IMR-90 (cell line): ENCODE measurements at regions not wholly inside any gene's neighbourhood (a gene's known extent, or its start where the extent isn't known, plus 50 kb on each side); places are given as distances from the start of the nearest gene placed in this dataset.

ENCODE experiments used
- ATAC-seq: fragments of 200-7000 bp; cut with Tn5 transposase; 2 replicates; pipeline ENCODE4 v1.9.1; 2020; ENCODE audit warnings: low read depth, mild to moderate bottlenecking, moderate library complexity
- BruUV-seq: library from RNA; stranded (reverse); fragments of 400-500 nt; replicated peaks from 2 replicates; lab custom pipeline; 2021; lab: Mats Ljungman, UMichigan
- CTCF ChIA-PET: fragments of 300-600 bp; formaldehyde crosslinking; extraction: SDS; loops from one replicate; lab custom pipeline; 2021; ENCODE audit warnings: antibody characterized with exemption; lab: Yijun Ruan, JAX
- POLR2A ChIA-PET: fragments of 300-600 bp; sonication (Branson Sonifier 250); formaldehyde crosslinking; loops from one replicate; lab custom pipeline; 2022; ENCODE audit warnings: antibody characterized with exemption; ENCODE audit not compliant: unreplicated experiment; lab: Charles Lee
- DNase-seq: peaks from one replicate; pipeline ENCODE4 v3.0.0; 2013
- H2AFZ ChIP-seq: replicated peaks from 2 replicates; pipeline ENCODE3; 2013; ENCODE audit warnings: low read length, mild to moderate bottlenecking; ENCODE audit not compliant: poor library complexity
- H2AK5ac ChIP-seq: 2 replicates; pipeline ENCODE4 v1.6.1; 2013; ENCODE audit warnings: low read depth, low read length, inconsistent platforms
- H2AK9ac ChIP-seq: replicated peaks from 2 replicates; pipeline ENCODE3; 2013; ENCODE audit warnings: mild to moderate bottlenecking, low read depth, low read length, moderate library complexity; ENCODE audit not compliant: poor library complexity
- H2BK120ac ChIP-seq: 2 replicates; pipeline ENCODE4 v1.6.1; 2013; ENCODE audit warnings: low read depth, low read length, inconsistent platforms
- H2BK15ac ChIP-seq: 3 replicates; pipeline ENCODE4 v1.6.1; 2013; ENCODE audit warnings: low read depth, low read length, inconsistent platforms
- H2BK20ac ChIP-seq: 2 replicates; pipeline ENCODE4 v1.6.1; 2013; ENCODE audit warnings: low read depth, mild to moderate bottlenecking, inconsistent platforms, low read length, moderate library complexity
- H2BK5ac ChIP-seq: 2 replicates; pipeline ENCODE4 v1.6.1; 2013; ENCODE audit warnings: mild to moderate bottlenecking, low read depth, low read length, inconsistent platforms; ENCODE audit not compliant: poor library complexity, severe bottlenecking
- H3K14ac ChIP-seq: replicated peaks from 2 replicates; pipeline ENCODE4 v1.6.1; 2013; ENCODE audit warnings: low read depth, low read length, inconsistent platforms
- H3K18ac ChIP-seq: 2 replicates; pipeline ENCODE4 v1.6.1; 2013; ENCODE audit warnings: low read depth, low read length, control low read depth
- H3K23ac ChIP-seq: 2 replicates; pipeline ENCODE4 v1.6.1; 2013; ENCODE audit warnings: low read depth, low read length, inconsistent platforms
- H3K27ac ChIP-seq: 2 replicates; pipeline ENCODE4 v1.5.1; 2013; ENCODE audit warnings: mild to moderate bottlenecking, control low read depth, low read length; ENCODE audit not compliant: insufficient read depth
- H3K27me3 ChIP-seq: 2 replicates; pipeline ENCODE4 v1.6.1; 2013; ENCODE audit warnings: low read length; ENCODE audit not compliant: control insufficient read depth, insufficient read depth
- H3K36me3 ChIP-seq: 2 replicates; pipeline ENCODE4 v1.6.1; 2013; ENCODE audit warnings: low read length, mixed read lengths; ENCODE audit not compliant: control insufficient read depth, insufficient read depth
- H3K4ac ChIP-seq: 2 replicates; pipeline ENCODE4 v1.6.1; 2013; ENCODE audit warnings: low read depth, low read length, inconsistent platforms
- H3K4me1 ChIP-seq: 2 replicates; pipeline ENCODE4 v1.6.1; 2013; ENCODE audit warnings: low read length, mixed read lengths; ENCODE audit not compliant: control insufficient read depth, insufficient read depth
- H3K4me2 ChIP-seq: 2 replicates; pipeline ENCODE4 v1.6.1; 2013; ENCODE audit warnings: low read depth, mild to moderate bottlenecking, control low read depth, low read length, moderate library complexity
- H3K4me3 ChIP-seq: 2 replicates; pipeline ENCODE4 v1.5.1; 2013; ENCODE audit warnings: low read depth, mild to moderate bottlenecking, control low read depth, low read length, moderate library complexity; ENCODE audit not compliant: insufficient read depth
- H3K56ac ChIP-seq: 2 replicates; pipeline ENCODE4 v1.6.1; 2013; ENCODE audit warnings: low read length, inconsistent platforms; ENCODE audit not compliant: insufficient read depth; ENCODE audit errors: extremely low read depth
- H3K79me1 ChIP-seq, 2 experiments: 2 replicates each; pipeline ENCODE4 v1.6.1; 2013; ENCODE audit warnings: low read length in 2 of 2, inconsistent platforms in 1 of 2, low read depth in 1 of 2
- H3K9ac ChIP-seq: 2 replicates; pipeline ENCODE4 v1.6.1; 2013; ENCODE audit warnings: low read depth, low read length, control low read depth
- H3K9me1 ChIP-seq: 2 replicates; pipeline ENCODE4 v1.6.1; 2013; ENCODE audit warnings: low read length, inconsistent platforms; ENCODE audit not compliant: insufficient read depth
- H3K9me3 ChIP-seq: 2 replicates; pipeline ENCODE4 v1.6.1; 2013; ENCODE audit warnings: low read length; ENCODE audit not compliant: control insufficient read depth, insufficient read depth
- H4K20me1 ChIP-seq: 2 replicates; pipeline ENCODE4 v1.6.1; 2013; ENCODE audit warnings: low read length, inconsistent platforms; ENCODE audit not compliant: insufficient read depth
- H4K5ac ChIP-seq: 2 replicates; pipeline ENCODE4 v1.6.1; 2013; ENCODE audit warnings: mild to moderate bottlenecking, low read depth, low read length, control low read depth
- H4K8ac ChIP-seq, 2 experiments: 2 replicates each; pipeline ENCODE4 v1.6.1; 2013; ENCODE audit warnings: low read depth in 2 of 2, low read length in 2 of 2, control low read depth in 1 of 2, inconsistent platforms in 1 of 2
- H4K91ac ChIP-seq: 2 replicates; pipeline ENCODE4 v1.6.1; 2013; ENCODE audit warnings: low read depth, low read length, inconsistent platforms; ENCODE audit not compliant: insufficient read depth
- FOS ChIP-seq: fragments of 150-350 bp; IDR thresholded peaks from 2 replicates; pipeline ENCODE4 v1.6.1; 2016; ENCODE audit warnings: low read depth, low read length
- MAZ ChIP-seq: IDR thresholded peaks from 2 replicates; pipeline ENCODE4 v1.6.1; 2012; ENCODE audit warnings: low read depth, mild to moderate bottlenecking, low read length, improper control_type of control experiment, moderate library complexity, borderline replicate concordance
- NFE2L2 ChIP-seq: fragments of 150-350 bp; IDR thresholded peaks from 2 replicates; pipeline ENCODE4 v1.6.1; 2016; ENCODE audit warnings: low read depth, mild to moderate bottlenecking, low read length
- RAD21 ChIP-seq: IDR thresholded peaks from 2 replicates; pipeline ENCODE4 v1.6.1; 2012; ENCODE audit warnings: low read length, improper control_type of control experiment
- RCOR1 ChIP-seq: IDR thresholded peaks from 2 replicates; pipeline ENCODE4 v1.6.1; 2012; ENCODE audit warnings: mild to moderate bottlenecking, low read length, improper control_type of control experiment; ENCODE audit not compliant: insufficient replicate concordance
- RFX5 ChIP-seq: IDR thresholded peaks from 2 replicates; pipeline ENCODE4 v1.8.0; 2012; ENCODE audit warnings: low read depth, mild to moderate bottlenecking, low read length, moderate library complexity
- WGBS, 2 experiments: methylation state at CpG; one replicate each; pipeline versions ENCODE4 v1.1.5 to v1.1.7; 2013; ENCODE audit warnings: missing lambda C conversion rate in 2 of 2; ENCODE audit not compliant: insufficient read length in 1 of 2; ENCODE audit errors: extremely low coverage in 2 of 2; 5-methylcytosine and 5-hydroxymethylcytosine counted together
- dilution Hi-C: fragments of 300-500 bp; cut with HindIII; formaldehyde crosslinking; loops from one replicate; pipeline ENCODE4 v1.14.3; 2018; ENCODE audit warnings: low sequenced_read_pairs; ENCODE audit not compliant: unreplicated experiment
- in situ Hi-C: fragments of 300-500 bp; cut with MboI; formaldehyde crosslinking; loops from 3 replicates; pipeline ENCODE4 v1.14.3; 2019; ENCODE audit warnings: low sequenced_read_pairs, inconsistent platforms, mixed read lengths
- intact Hi-C: fragments of 100-400 bp; cut with micrococcal nuclease; formaldehyde crosslinking; loops from 2 replicates; pipeline ENCODE4 v1.10.0; 2022
- TF ChIP-seq, protein P1 (sequence below): fragments of 150-350 bp; IDR thresholded peaks from 2 replicates; pipeline ENCODE4 v1.6.1; 2017; ENCODE audit warnings: mild to moderate bottlenecking, antibody characterized with exemption, low read length, low read depth

DNA sequence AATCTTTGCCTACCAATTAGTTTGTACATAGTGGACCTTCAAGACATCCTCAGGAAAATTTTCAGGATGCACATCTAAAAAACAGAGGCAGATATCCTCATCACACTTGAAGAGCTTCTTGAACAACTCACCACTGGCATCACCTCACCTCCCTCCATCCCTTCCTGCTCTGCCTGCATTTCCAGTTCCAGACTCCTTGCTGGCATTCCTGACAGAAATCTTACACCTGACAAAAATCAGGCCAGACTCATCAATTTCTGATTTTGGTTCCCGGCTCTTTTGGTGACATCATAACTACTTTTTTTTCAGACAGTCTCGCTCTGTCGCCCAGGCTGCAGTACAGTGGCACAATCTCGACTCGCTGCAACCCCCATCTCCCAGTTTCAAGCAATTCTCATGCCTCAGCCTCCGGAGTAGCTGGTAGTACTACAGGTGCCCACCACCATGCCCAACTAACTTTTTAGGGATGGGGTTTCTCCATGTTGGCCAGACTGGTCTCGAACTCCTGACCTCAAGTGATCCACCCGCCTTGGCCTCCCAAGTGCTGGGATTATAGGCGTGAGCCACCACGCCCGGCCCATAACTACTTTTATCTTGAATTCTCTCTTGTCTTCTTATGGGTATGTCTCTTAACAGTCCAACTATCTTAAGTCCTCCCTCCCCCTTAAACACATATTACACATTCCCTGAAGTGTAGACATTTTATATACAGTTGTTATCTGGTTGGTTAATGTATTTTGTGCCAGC is 216.6 kb upstream of the IL12A start:
- no peak overlapping the region; the same call in 1 of the 2 replicates for H3K27ac ChIP-seq
- H3K14ac ChIP-seq = peak overlapping the region; percentile 62; the same call in 1 of the 2 replicates
- POLR2A ChIA-PET = no interaction called here
- H2AFZ ChIP-seq = no peak overlapping the region
- H3K18ac ChIP-seq = 0 out of 2 replicates have a peak overlapping the region, but pooled peaks have one; percentile 20
- no peak overlapping the region for H2AK9ac ChIP-seq
- peaks cover 8% of the 10 kb centered on the region; the same call in 1 of the 2 replicates for H4K20me1 ChIP-seq
- no peak overlapping the region for H3K4me3 ChIP-seq
- no peak overlapping the region for H2BK15ac ChIP-seq
- in situ Hi-C loops (no loop called here), dilution Hi-C loops (no loop called here), intact Hi-C loops (no loop called here)
- H3K36me3 ChIP-seq = no peaks in the 10 kb centered on the region; the same call in 1 of the 2 replicates
- H4K5ac ChIP-seq = no peak overlapping the region; the same call in 1 of the 2 replicates
- DNase-seq (no peak), ATAC-seq (no peak)
- peaks cover 18% of the 10 kb centered on the region for H3K4me1 ChIP-seq
- no peak overlapping the region for H3K4me2 ChIP-seq
- no peak overlapping the region for H4K8ac ChIP-seq
- H3K27me3 ChIP-seq = no peaks in the 10 kb centered on the region
- no TSS peak for BruUV-seq
- 0 out of 2 replicates have a peak overlapping the region, but pooled peaks have one; percentile 31 for H3K4ac ChIP-seq
- no peak overlapping the region for H3K9ac ChIP-seq
- CTCF ChIA-PET = no interaction called here
- H2BK120ac ChIP-seq = no peak overlapping the region
- H4K91ac ChIP-seq = peak overlapping the region; percentile 65; the same call in 1 of the 2 replicates
- no peak overlapping the region for H2BK20ac ChIP-seq
- H2BK5ac ChIP-seq = peak overlapping the region; percentile 15
- H3K79me1 ChIP-seq = peaks cover 21 to 55% of the 10 kb centered on the region in 2 experiments
- WGBS, 2 experiments = 100% methylated on average over 1 of the region's 11 CpGs; no CpG with 5 or more reads in 1 of the 2 experiments
- peaks cover 12% of the 10 kb centered on the region for H3K9me1 ChIP-seq
- no peaks in the 10 kb centered on the region for H3K9me3 ChIP-seq
- no peak overlapping the region for H2AK5ac ChIP-seq
- H3K56ac ChIP-seq = no peak overlapping the region
- H3K23ac ChIP-seq = no peak overlapping the region
- TF ChIP-seq RFX5 = no peak
- TF ChIP-seq NFE2L2 = no peak
- TF ChIP-seq MAZ = no peak
- no peak for TF ChIP-seq FOS
- TF ChIP-seq, protein P1, sequence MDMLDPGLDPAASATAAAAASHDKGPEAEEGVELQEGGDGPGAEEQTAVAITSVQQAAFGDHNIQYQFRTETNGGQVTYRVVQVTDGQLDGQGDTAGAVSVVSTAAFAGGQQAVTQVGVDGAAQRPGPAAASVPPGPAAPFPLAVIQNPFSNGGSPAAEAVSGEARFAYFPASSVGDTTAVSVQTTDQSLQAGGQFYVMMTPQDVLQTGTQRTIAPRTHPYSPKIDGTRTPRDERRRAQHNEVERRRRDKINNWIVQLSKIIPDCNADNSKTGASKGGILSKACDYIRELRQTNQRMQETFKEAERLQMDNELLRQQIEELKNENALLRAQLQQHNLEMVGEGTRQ = no peak
- TF ChIP-seq RCOR1 = no peak
- TF ChIP-seq RAD21 = no peak
